Loucy (cell line): ENCODE measurements at regions not wholly inside any gene's neighbourhood (a gene's known extent, or its start where the extent isn't known, plus 50 kb on each side); places are given as distances from the start of the nearest gene placed in this dataset.

Experiments used
- H2AFZ ChIP-seq: fragments of 200-600 bp; sonication (generic); 2 replicates; pipeline ENCODE4 v1.6.0; 2016; ENCODE audit warnings: antibody characterized with exemption, mild to moderate bottlenecking, low read length, moderate library complexity
- H3F3A ChIP-seq: fragments of 200-600 bp; 2 replicates; pipeline ENCODE4 v1.6.0; 2016; ENCODE audit warnings: antibody characterized with exemption, low read depth, mild to moderate bottlenecking
- H3K27me3 ChIP-seq: fragments of 200-600 bp; sonication (generic); 2 replicates; pipeline ENCODE4 v1.6.1; 2014; ENCODE audit warnings: low read length, mild to moderate bottlenecking; ENCODE audit not compliant: insufficient read depth, poor library complexity, severe bottlenecking
- H3K36me3 ChIP-seq: fragments of 200-600 bp; sonication (generic); 2 replicates; pipeline ENCODE4 v1.6.1; 2016; ENCODE audit warnings: low read length; ENCODE audit not compliant: insufficient read depth
- H3K4me1 ChIP-seq: fragments of 200-600 bp; sonication (generic); 2 replicates; pipeline ENCODE4 v1.5.1; 2014; ENCODE audit warnings: low read length, mild to moderate bottlenecking; ENCODE audit not compliant: insufficient read depth, poor library complexity, severe bottlenecking
- H3K4me2 ChIP-seq: fragments of 200-600 bp; sonication (generic); 2 replicates; pipeline ENCODE4 v1.6.0; 2014; ENCODE audit warnings: antibody characterized with exemption, low read length, low read depth, mild to moderate bottlenecking; ENCODE audit not compliant: poor library complexity, severe bottlenecking
- H3K4me3 ChIP-seq: fragments of 200-600 bp; sonication (generic); 2 replicates; pipeline ENCODE4 v1.5.1; 2014; ENCODE audit warnings: low read length, mild to moderate bottlenecking, mixed read lengths; ENCODE audit not compliant: poor library complexity, severe bottlenecking
- H3K79me2 ChIP-seq: fragments of 200-600 bp; sonication (generic); 2 replicates; pipeline ENCODE4 v1.6.1; 2014; ENCODE audit warnings: low read length; ENCODE audit not compliant: insufficient read depth
- H3K9ac ChIP-seq: fragments of 200-600 bp; sonication (generic); 2 replicates; pipeline ENCODE4 v1.6.0; 2014; ENCODE audit warnings: mild to moderate bottlenecking, low read depth, low read length, moderate library complexity; ENCODE audit not compliant: poor library complexity, severe bottlenecking
- H3K9me2 ChIP-seq: fragments of 200-600 bp; sonication (generic); replicated peaks from 2 replicates; pipeline ENCODE4 v1.6.1; 2016; ENCODE audit warnings: low read depth, low read length, mixed read lengths
- H3K9me3 ChIP-seq: fragments of 200-600 bp; sonication (generic); 2 replicates; pipeline ENCODE4 v1.6.1; 2014; ENCODE audit warnings: mild to moderate bottlenecking, antibody characterized with exemption, low read length, low read depth; ENCODE audit not compliant: insufficient read depth
- H4K20me1 ChIP-seq: fragments of 200-600 bp; sonication (generic); 2 replicates; pipeline ENCODE4 v1.6.0; 2014; ENCODE audit warnings: antibody characterized with exemption, low read length, mild to moderate bottlenecking; ENCODE audit not compliant: insufficient read depth, poor library complexity, severe bottlenecking
- EZH2phosphoT487 ChIP-seq: fragments of 200-600 bp; IDR thresholded peaks from 2 replicates; pipeline ENCODE4 v1.6.1; 2018; ENCODE audit warnings: antibody characterized with exemption, mild to moderate bottlenecking, moderate library complexity, borderline replicate concordance
- TF ChIP-seq, protein P1 (sequence below): fragments of 200-600 bp; sonication (generic); conservative IDR thresholded peaks from 2 replicates; pipeline ENCODE4 v1.5.1; 2014; ENCODE audit warnings: mild to moderate bottlenecking, antibody characterized with exemption, low read length

GRCh38 chr5:87598460-87598859 is 185.7 kb upstream of the CCNH start:
- H3K27me3 ChIP-seq, result no peaks in the 10 kb centered on the region
- H3K79me2 ChIP-seq, result no peaks in the 10 kb centered on the region
- H3K9me3 ChIP-seq, result no peaks in the 10 kb centered on the region
- no peaks in the 10 kb centered on the region for H3K4me1 ChIP-seq
- no peaks in the 10 kb centered on the region for H4K20me1 ChIP-seq
- TF ChIP-seq EZH2phosphoT487, result no peak
- TF ChIP-seq, protein P1, sequence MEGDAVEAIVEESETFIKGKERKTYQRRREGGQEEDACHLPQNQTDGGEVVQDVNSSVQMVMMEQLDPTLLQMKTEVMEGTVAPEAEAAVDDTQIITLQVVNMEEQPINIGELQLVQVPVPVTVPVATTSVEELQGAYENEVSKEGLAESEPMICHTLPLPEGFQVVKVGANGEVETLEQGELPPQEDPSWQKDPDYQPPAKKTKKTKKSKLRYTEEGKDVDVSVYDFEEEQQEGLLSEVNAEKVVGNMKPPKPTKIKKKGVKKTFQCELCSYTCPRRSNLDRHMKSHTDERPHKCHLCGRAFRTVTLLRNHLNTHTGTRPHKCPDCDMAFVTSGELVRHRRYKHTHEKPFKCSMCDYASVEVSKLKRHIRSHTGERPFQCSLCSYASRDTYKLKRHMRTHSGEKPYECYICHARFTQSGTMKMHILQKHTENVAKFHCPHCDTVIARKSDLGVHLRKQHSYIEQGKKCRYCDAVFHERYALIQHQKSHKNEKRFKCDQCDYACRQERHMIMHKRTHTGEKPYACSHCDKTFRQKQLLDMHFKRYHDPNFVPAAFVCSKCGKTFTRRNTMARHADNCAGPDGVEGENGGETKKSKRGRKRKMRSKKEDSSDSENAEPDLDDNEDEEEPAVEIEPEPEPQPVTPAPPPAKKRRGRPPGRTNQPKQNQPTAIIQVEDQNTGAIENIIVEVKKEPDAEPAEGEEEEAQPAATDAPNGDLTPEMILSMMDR, result no peak
- no peak overlapping the region for H2AFZ ChIP-seq
- no peaks in the 10 kb centered on the region for H3K36me3 ChIP-seq
- no peaks in the 10 kb centered on the region for H3F3A ChIP-seq
- no peak overlapping the region for H3K4me3 ChIP-seq
- no peak overlapping the region for H3K4me2 ChIP-seq
- no peaks in the 10 kb centered on the region for H3K9me2 ChIP-seq
- no peak overlapping the region for H3K9ac ChIP-seq

DNA sequence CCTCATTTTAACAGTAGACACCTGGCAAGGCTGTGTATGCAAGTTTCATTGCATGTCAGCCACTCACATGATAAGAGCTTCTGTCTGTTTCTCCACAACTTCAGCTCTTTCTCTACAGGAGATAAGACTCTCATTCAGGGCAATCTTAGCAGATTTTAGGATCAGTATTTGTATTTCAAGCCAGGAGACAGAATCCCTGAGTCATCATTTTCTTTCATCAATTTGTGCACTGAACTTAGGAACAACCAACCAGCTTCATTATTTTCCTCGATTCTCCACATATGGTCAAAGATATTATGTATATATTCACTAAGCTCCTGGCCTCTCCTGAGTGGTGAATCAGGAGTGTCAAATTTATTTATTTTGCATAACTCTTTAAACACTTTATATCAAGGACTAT is 181.8 kb upstream of the CCNH start:
- H3K4me1 ChIP-seq, result no peaks in the 10 kb centered on the region
- TF ChIP-seq, protein P1, result no peak
- no peak for TF ChIP-seq EZH2phosphoT487
- H3K36me3 ChIP-seq, result no peaks in the 10 kb centered on the region
- no peaks in the 10 kb centered on the region for H3F3A ChIP-seq
- H4K20me1 ChIP-seq, result no peaks in the 10 kb centered on the region
- H3K9me3 ChIP-seq, result no peaks in the 10 kb centered on the region
- H3K9me2 ChIP-seq, result no peaks in the 10 kb centered on the region
- H3K9ac ChIP-seq, result no peak overlapping the region
- H3K79me2 ChIP-seq, result no peaks in the 10 kb centered on the region
- H2AFZ ChIP-seq, result no peak overlapping the region
- no peak overlapping the region for H3K4me2 ChIP-seq
- H3K4me3 ChIP-seq, result no peak overlapping the region
- no peaks in the 10 kb centered on the region for H3K27me3 ChIP-seq

DNA sequence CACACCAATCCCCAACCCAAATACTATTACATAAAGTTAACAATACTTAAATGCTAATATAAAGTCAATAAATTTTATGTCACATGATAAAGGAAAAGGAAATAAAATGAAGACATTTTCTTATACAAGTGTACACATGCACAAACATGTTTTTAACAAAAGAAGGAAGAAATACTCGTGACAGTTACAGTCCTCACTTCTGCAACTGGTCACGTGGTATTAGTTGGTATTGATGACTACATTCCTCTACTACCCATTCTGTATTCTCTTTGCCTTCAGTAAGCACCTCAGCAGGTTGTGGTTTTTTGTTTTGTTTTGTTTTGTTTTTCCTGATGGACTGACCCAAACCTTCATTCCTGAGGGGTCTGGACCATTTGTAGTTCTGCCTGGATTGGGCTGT is 176.9 kb upstream of the CCNH start:
- Histone ChIP-seq H3K9me2 (no peaks in the 10 kb centered on the region), H3K79me2 (no peaks in the 10 kb centered on the region), H3K27me3 (no peaks in the 10 kb centered on the region), H2AFZ (no peak overlapping the region), H3K4me1 (no peaks in the 10 kb centered on the region), H3K9me3 (no peaks in the 10 kb centered on the region), H3K36me3 (no peaks in the 10 kb centered on the region), H3K4me2 (no peak overlapping the region), H3K4me3 (no peak overlapping the region), H4K20me1 (no peaks in the 10 kb centered on the region), H3K9ac (no peak overlapping the region), H3F3A (no peaks in the 10 kb centered on the region)
- no peak for TF ChIP-seq EZH2phosphoT487
- TF ChIP-seq, protein P1, result no peak
